ENCODE measurements at regions not wholly inside any gene's neighbourhood (a gene's known extent, or its start where the extent isn't known, plus 50 kb on each side); places are given as distances from the start of the nearest gene placed in this dataset.

- no peak overlapping the region for H3K4me3 ChIP-seq (ENCODE audit: low read depth, low read length, poor library complexity, severe bottlenecking)
- no peak for TF ChIP-seq EZH2 (IDR thresholded peaks at IDR 0.05; ENCODE audit: borderline replicate concordance, low read depth, low read length, poor library complexity, severe bottlenecking)
- TF ChIP-seq CTCF (conservative IDR thresholded peaks at IDR 0.05; ENCODE audit: low read depth, low read length) = no peak
- H3K36me3 ChIP-seq (ENCODE audit: insufficient read depth, low read length, poor library complexity, severe bottlenecking) = no peaks in the 10 kb centered on the region
- peaks cover 5% of the 10 kb centered on the region for H3K4me1 ChIP-seq (ENCODE audit: insufficient read depth, low read length, poor library complexity, severe bottlenecking)
- BruUV-seq (replicated peaks) = no TSS peak
- DNase-seq (ENCODE audit: low spot score) = no peak
- CTCF ChIA-PET = no interaction called here
- intact Hi-C loops (cut with micrococcal nuclease; ENCODE audit: unreplicated experiment) = no loop called here
- POLR2A ChIA-PET (ENCODE audit: low non-redundant PET) = no interaction called here
- no peaks in the 10 kb centered on the region for H3K27me3 ChIP-seq (replicated peaks; ENCODE audit: insufficient read depth, low read depth, low read length, poor library complexity)
- no peak overlapping the region for H3K27ac ChIP-seq (ENCODE audit: low read depth, low read length, poor library complexity, severe bottlenecking)
- no peaks in the 10 kb centered on the region for H3K9me3 ChIP-seq (ENCODE audit: low read depth, low read length, poor library complexity, severe bottlenecking)
These were observed 98.9 kb upstream of the ATP8B1 start for GRCh38 chr18:57901825-57902589.

GRCh38 chr18:57900906-57901435 lies 97.9 kb upstream of the ATP8B1 start:
- Histone ChIP-seq H3K27ac (ENCODE audit: low read depth, low read length, poor library complexity, severe bottlenecking) (no peak overlapping the region), H3K27me3 (replicated peaks; ENCODE audit: insufficient read depth, low read depth, low read length, poor library complexity) (no peaks in the 10 kb centered on the region), H3K9me3 (ENCODE audit: low read depth, low read length, poor library complexity, severe bottlenecking) (no peaks in the 10 kb centered on the region), H3K4me1 (ENCODE audit: insufficient read depth, low read length, poor library complexity, severe bottlenecking) (peaks cover 5% of the 10 kb centered on the region), H3K4me3 (ENCODE audit: low read depth, low read length, poor library complexity, severe bottlenecking) (no peak overlapping the region), H3K36me3 (ENCODE audit: insufficient read depth, low read length, poor library complexity, severe bottlenecking) (no peaks in the 10 kb centered on the region)
- intact Hi-C loops (cut with micrococcal nuclease; ENCODE audit: unreplicated experiment) = no loop called here
- no TSS peak for BruUV-seq (replicated peaks)
- DNase-seq (ENCODE audit: low spot score) = no peak
- CTCF ChIA-PET = no interaction called here
- POLR2A ChIA-PET (ENCODE audit: low non-redundant PET) = no interaction called here
- TF ChIP-seq EZH2 (IDR thresholded peaks at IDR 0.05; ENCODE audit: borderline replicate concordance, low read depth, low read length, poor library complexity, severe bottlenecking) (no peak), CTCF (conservative IDR thresholded peaks at IDR 0.05; ENCODE audit: low read depth, low read length) (no peak)

GRCh38 chr18:57898506-57899124 lies 95.5 kb upstream of the ATP8B1 start:
- intact Hi-C loops (cut with micrococcal nuclease; ENCODE audit: unreplicated experiment) = no loop called here
- no TSS peak for BruUV-seq (replicated peaks)
- no peaks in the 10 kb centered on the region for H3K9me3 ChIP-seq (ENCODE audit: low read depth, low read length, poor library complexity, severe bottlenecking)
- H3K4me3 ChIP-seq (ENCODE audit: low read depth, low read length, poor library complexity, severe bottlenecking) = no peak overlapping the region
- ChIA-PET CTCF (no interaction called here), POLR2A (ENCODE audit: low non-redundant PET) (no interaction called here)
- no peaks in the 10 kb centered on the region for H3K36me3 ChIP-seq (ENCODE audit: insufficient read depth, low read length, poor library complexity, severe bottlenecking)
- no peak for TF ChIP-seq CTCF (conservative IDR thresholded peaks at IDR 0.05; ENCODE audit: low read depth, low read length)
- no peak for TF ChIP-seq EZH2 (IDR thresholded peaks at IDR 0.05; ENCODE audit: borderline replicate concordance, low read depth, low read length, poor library complexity, severe bottlenecking)
- no peak overlapping the region for H3K27ac ChIP-seq (ENCODE audit: low read depth, low read length, poor library complexity, severe bottlenecking)
- H3K4me1 ChIP-seq (ENCODE audit: insufficient read depth, low read length, poor library complexity, severe bottlenecking) = peaks cover 5% of the 10 kb centered on the region
- DNase-seq (ENCODE audit: low spot score) = peak; percentile 87
- H3K27me3 ChIP-seq (replicated peaks; ENCODE audit: insufficient read depth, low read depth, low read length, poor library complexity) = no peaks in the 10 kb centered on the region

All from A673 (cell line).